Mesothelial cell of epicardium (in vitro differentiated cells): ENCODE measurements at regions not wholly inside any gene's neighbourhood (a gene's known extent, or its start where the extent isn't known, plus 50 kb on each side); places are given as distances from the start of the nearest gene placed in this dataset.

ENCODE experiments used
- DNase-seq, 2 experiments: peaks; one replicate each; pipeline ENCODE4 v3.0.0; 2021; ENCODE audit warnings: low spot score in 2 of 2; ENCODE audit not compliant: unreplicated experiment in 2 of 2
- H3K27ac Mint-ChIP-seq: 2 replicates; pipeline ENCODE4 v1.8.0; 2021; ENCODE audit warnings: mixed read lengths
- H3K27me3 Mint-ChIP-seq: 2 replicates; pipeline ENCODE4 v1.8.0; 2021; ENCODE audit warnings: low read depth, mixed read lengths
- H3K36me3 Mint-ChIP-seq: 2 replicates; pipeline ENCODE4 v1.8.0; 2021; ENCODE audit warnings: mixed read lengths
- H3K4me1 Mint-ChIP-seq: 2 replicates; pipeline ENCODE4 v1.8.0; 2021; ENCODE audit warnings: mixed read lengths
- H3K4me3 Mint-ChIP-seq: 2 replicates; pipeline ENCODE4 v1.8.0; 2021; ENCODE audit warnings: mild to moderate bottlenecking, moderate library complexity, mixed read lengths
- H3K9me3 Mint-ChIP-seq: 2 replicates; pipeline ENCODE4 v1.8.0; 2021; ENCODE audit warnings: mixed read lengths
- CTCF ChIP-seq: fragments of 200-600 bp; sonication (generic); IDR thresholded peaks from one replicate; pipeline ENCODE4 v1.5.0; 2021; ENCODE audit warnings: antibody characterized with exemption; ENCODE audit not compliant: unreplicated experiment

DNA sequence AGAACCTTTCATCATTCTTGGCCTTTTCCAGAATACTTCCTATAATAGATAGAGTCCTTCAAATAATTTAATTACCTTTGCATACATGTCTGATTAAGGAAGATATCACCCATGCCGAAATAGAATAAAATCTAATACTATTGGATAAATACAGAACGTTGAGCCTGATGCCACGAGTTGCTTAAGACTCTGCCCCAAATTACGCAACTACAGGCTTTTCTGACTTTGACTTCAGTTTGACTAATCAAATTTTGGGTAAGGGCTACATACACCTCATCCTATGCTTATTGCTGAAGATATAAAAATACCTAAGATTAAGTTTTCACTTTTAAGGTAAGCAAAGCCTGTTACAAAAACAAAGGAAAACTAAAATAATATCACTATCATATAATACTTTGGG is 1065.1 kb upstream of the NRXN1 start:
- no peaks in the 10 kb centered on the region for H3K4me1 Mint-ChIP-seq
- TF ChIP-seq CTCF: no peak
- no peaks in the 10 kb centered on the region for H3K9me3 Mint-ChIP-seq
- no peak for DNase-seq
- H3K36me3 Mint-ChIP-seq: no peaks in the 10 kb centered on the region
- H3K27me3 Mint-ChIP-seq: no peaks in the 10 kb centered on the region
- H3K27ac Mint-ChIP-seq: no peak overlapping the region
- no peak overlapping the region for H3K4me3 Mint-ChIP-seq

DNA sequence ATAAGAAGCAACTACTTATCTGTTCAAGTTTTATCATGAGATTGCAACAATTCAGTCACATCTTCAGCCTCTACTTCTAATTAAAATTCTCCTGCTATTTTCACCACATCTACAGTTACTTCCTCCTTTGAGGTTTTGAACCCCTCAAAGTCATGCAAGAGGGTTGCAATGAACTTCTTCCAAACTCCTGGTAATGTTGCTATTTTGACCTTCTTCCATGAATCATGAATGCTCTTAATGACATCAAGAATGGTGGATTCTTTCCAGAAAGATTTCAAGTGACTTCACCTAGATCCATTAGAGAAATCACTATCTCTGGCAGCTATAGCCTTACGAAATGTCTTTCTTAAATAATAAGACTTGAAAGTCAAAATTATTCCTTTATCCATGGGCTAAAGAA is 1052.8 kb upstream of the NRXN1 start:
- H3K4me1 Mint-ChIP-seq: peaks cover 3% of the 10 kb centered on the region
- no peak for TF ChIP-seq CTCF
- H3K27ac Mint-ChIP-seq: no peak overlapping the region
- DNase-seq: no peak
- H3K9me3 Mint-ChIP-seq: no peaks in the 10 kb centered on the region
- no peak overlapping the region for H3K4me3 Mint-ChIP-seq
- H3K36me3 Mint-ChIP-seq: no peaks in the 10 kb centered on the region
- H3K27me3 Mint-ChIP-seq: no peaks in the 10 kb centered on the region

DNA sequence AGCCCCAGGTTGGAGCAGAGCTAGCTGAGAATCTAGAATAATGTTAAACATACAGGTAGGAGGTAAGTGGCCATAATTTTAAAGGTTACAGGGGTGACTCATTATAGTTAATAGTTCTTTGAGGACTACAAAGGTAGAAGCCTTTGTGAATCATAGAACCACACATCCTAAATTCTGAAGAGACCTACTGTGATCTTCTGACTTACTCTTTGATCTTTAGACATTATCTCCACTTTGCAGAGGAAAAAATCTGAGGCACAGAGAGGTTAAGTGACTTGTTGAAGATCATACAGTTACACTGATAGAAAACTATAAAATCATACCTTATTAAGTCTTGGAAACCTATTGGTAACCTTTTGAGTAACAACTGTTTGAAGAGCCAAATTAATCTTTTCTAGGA is 1051.3 kb upstream of the NRXN1 start:
- no peaks in the 10 kb centered on the region for H3K9me3 Mint-ChIP-seq
- no peaks in the 10 kb centered on the region for H3K27me3 Mint-ChIP-seq
- no peaks in the 10 kb centered on the region for H3K4me1 Mint-ChIP-seq
- H3K4me3 Mint-ChIP-seq: no peak overlapping the region
- no peaks in the 10 kb centered on the region for H3K36me3 Mint-ChIP-seq
- no peak for DNase-seq
- no peak for TF ChIP-seq CTCF
- no peak overlapping the region for H3K27ac Mint-ChIP-seq

GRCh38 chr2:52082646-52083045 is 1050.7 kb upstream of the NRXN1 start:
- Mint-ChIP-seq H3K4me1 (no peaks in the 10 kb centered on the region), H3K4me3 (no peak overlapping the region), H3K36me3 (no peaks in the 10 kb centered on the region), H3K27ac (no peak overlapping the region), H3K27me3 (no peaks in the 10 kb centered on the region), H3K9me3 (no peaks in the 10 kb centered on the region)
- TF ChIP-seq CTCF: no peak
- no peak for DNase-seq

DNA sequence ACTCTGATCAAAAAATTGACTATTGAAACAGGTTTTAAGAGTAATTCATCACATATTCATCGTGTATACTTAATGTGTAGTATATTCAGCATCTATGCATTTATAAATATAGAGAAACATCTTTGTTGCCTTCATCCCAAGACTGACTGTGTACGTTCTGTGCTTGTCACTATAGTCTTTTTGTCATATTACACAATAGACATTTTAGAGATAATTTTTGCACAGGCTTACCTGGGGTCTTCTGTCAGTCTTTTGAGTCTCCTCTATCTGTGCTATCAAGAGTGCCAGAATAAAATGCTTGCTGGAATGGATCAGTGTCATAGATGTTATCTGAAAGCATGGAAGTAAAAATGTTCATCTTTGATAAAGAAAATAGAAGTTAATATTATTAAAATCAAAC is 1047.7 kb upstream of the NRXN1 start:
- H3K27ac Mint-ChIP-seq: no peak overlapping the region
- DNase-seq: no peak
- no peak for TF ChIP-seq CTCF
- H3K9me3 Mint-ChIP-seq: no peaks in the 10 kb centered on the region
- H3K4me3 Mint-ChIP-seq: no peak overlapping the region
- no peaks in the 10 kb centered on the region for H3K36me3 Mint-ChIP-seq
- H3K27me3 Mint-ChIP-seq: no peaks in the 10 kb centered on the region
- H3K4me1 Mint-ChIP-seq: no peaks in the 10 kb centered on the region

GRCh38 chr2:52077159-52077558 is 1045.2 kb upstream of the NRXN1 start:
- no peak overlapping the region for H3K4me3 Mint-ChIP-seq
- H3K36me3 Mint-ChIP-seq: no peaks in the 10 kb centered on the region
- no peaks in the 10 kb centered on the region for H3K27me3 Mint-ChIP-seq
- H3K27ac Mint-ChIP-seq: no peak overlapping the region
- no peak for TF ChIP-seq CTCF
- no peaks in the 10 kb centered on the region for H3K4me1 Mint-ChIP-seq
- DNase-seq: no peak
- H3K9me3 Mint-ChIP-seq: no peaks in the 10 kb centered on the region
